ENCODE measurements at regions not wholly inside any gene's neighbourhood (a gene's known extent, or its start where the extent isn't known, plus 50 kb on each side); places are given as distances from the start of the nearest gene placed in this dataset.

DNA sequence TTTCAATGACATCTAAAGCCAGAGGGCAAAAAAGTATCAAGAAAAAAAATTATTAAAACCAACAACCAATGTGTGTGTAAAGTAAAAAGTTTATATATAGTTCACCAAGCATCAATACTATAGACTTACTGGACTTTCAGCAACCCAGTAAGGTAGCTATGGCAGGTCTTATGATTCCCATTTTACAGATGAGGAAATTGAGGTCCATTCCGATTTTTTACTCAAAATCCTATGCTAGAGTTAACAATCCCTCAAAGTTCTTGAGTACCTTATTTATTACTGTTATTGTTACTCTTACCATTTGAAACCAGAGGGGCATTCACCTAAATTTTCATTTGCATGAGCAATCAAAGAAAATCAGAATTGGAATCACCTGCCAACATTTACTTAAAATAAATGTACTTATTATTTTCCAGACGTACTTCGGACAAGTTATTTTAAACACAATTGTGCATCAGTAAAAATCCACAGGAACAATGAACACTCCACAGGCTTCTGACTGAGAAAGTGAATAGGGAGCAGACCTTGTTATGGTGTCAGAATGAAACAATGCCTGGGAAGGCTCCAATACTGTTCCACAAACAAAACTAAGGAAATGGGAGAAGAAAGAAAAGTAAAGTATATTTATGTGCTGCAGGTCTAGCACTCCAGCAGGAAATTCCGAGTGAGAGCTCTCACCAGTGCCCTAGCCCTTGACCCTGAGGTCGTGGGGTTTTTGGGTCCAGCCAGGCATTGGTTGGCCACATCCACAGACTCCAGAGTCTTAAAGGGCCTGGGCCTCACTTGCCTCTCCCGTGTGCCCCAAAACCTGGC lies 229.9 kb downstream of the PIK3R1 start:
- no peak for TF ChIP-seq CTCF (conservative IDR thresholded peaks at IDR 0.05 in 1 of 2, IDR thresholded peaks at IDR 0.05 in 1 of 2; ENCODE audit: extremely low read depth in 1 of 2, insufficient read depth in 1 of 2, low read depth in 1 of 2, low read length in 2 of 2)
- no peak for TF ChIP-seq EZH2 (IDR thresholded peaks at IDR 0.05; ENCODE audit: borderline replicate concordance, low read length)
